DMS114 treated with DMSO at 0.1 percent for 48 hours (cell line): ENCODE measurements at regions not wholly inside any gene's neighbourhood (a gene's known extent, or its start where the extent isn't known, plus 50 kb on each side); places are given as distances from the start of the nearest gene placed in this dataset.

ENCODE experiments used
- DNase-seq: peaks from one replicate; lab custom pipeline; 2025; ENCODE audit not compliant: unreplicated experiment; lab: John Stamatoyannopoulos, UW

GRCh38 chr1:87949711-87950110 lies 621.0 kb downstream of the LMO4 start:
- DNase-seq, result no peak

- DNase-seq, result no peak
Observed at GRCh38 chr1:87950369-87950768, 621.7 kb downstream of the LMO4 start.

GRCh38 chr1:87951409-87951808 lies 622.7 kb downstream of the LMO4 start:
- no peak for DNase-seq

- no peak for DNase-seq
Observed at GRCh38 chr1:87951852-87952251, 623.2 kb downstream of the LMO4 start.

- DNase-seq, result no peak
Observed at GRCh38 chr1:87953121-87953520, 624.4 kb downstream of the LMO4 start.

GRCh38 chr1:87953732-87954344 lies 625.2 kb downstream of the LMO4 start:
- DNase-seq, result peak; percentile 43

GRCh38 chr1:87955038-87955437 lies 626.4 kb downstream of the LMO4 start:
- no peak for DNase-seq

GRCh38 chr1:87956072-87956471 lies 627.4 kb downstream of the LMO4 start:
- DNase-seq, result no peak

GRCh38 chr1:87956750-87957149 lies 628.1 kb downstream of the LMO4 start:
- no peak for DNase-seq

- no peak for DNase-seq
Observed at GRCh38 chr1:87957331-87957730, 628.7 kb downstream of the LMO4 start.

GRCh38 chr1:87958201-87958600 lies 629.5 kb downstream of the LMO4 start:
- DNase-seq, result no peak

GRCh38 chr1:87958716-87959115 lies 630.0 kb downstream of the LMO4 start:
- DNase-seq, result no peak

- DNase-seq, result no peak
Observed at GRCh38 chr1:87959236-87959635, 630.6 kb downstream of the LMO4 start.

GRCh38 chr1:87961992-87962391 lies 633.3 kb downstream of the LMO4 start:
- DNase-seq, result no peak

- no peak for DNase-seq
Observed at GRCh38 chr1:87963556-87963955, 634.9 kb downstream of the LMO4 start.

- DNase-seq, result no peak
Observed at GRCh38 chr1:87965193-87965592, 636.5 kb downstream of the LMO4 start.

- DNase-seq, result no peak
Observed at GRCh38 chr1:87968197-87968955, 639.7 kb downstream of the LMO4 start.

GRCh38 chr1:87969040-87969439 lies 640.4 kb downstream of the LMO4 start:
- no peak for DNase-seq

- DNase-seq, result no peak
Observed at GRCh38 chr1:87972811-87973210, 644.1 kb downstream of the LMO4 start.

- DNase-seq, result no peak
Observed at GRCh38 chr1:87973896-87974295, 645.2 kb downstream of the LMO4 start.

- DNase-seq, result no peak
Observed at GRCh38 chr1:87976316-87976715, 647.6 kb downstream of the LMO4 start.

- DNase-seq, result no peak
Observed at GRCh38 chr1:87977145-87977544, 648.5 kb downstream of the LMO4 start.

GRCh38 chr1:87979079-87979478 lies 650.4 kb downstream of the LMO4 start:
- DNase-seq, result no peak
